ENCODE measurements at regions not wholly inside any gene's neighbourhood (a gene's known extent, or its start where the extent isn't known, plus 50 kb on each side); places are given as distances from the start of the nearest gene placed in this dataset.
"Not testable (repeated sequence)": the region's sequence is repeated elsewhere in the genome, so short reads cannot be mapped to it uniquely, and the experiment has no call there.

- Histone ChIP-seq H3K4me1 (ENCODE audit: insufficient read depth) (no peaks in the 10 kb centered on the region), H3K27ac (ENCODE audit: low read depth) (no peak overlapping the region), H3K36me3 (ENCODE audit: insufficient read depth) (no peaks in the 10 kb centered on the region), H3K4me3 (ENCODE audit: low read depth, low read length) (no peak overlapping the region)
- 78% methylated on average over 4 of the region's 4 CpGs for WGBS
- DNase-seq (ENCODE audit: extremely low spot score) = no peak
Observed at GRCh38 chr5:157963761-157964160, 104.8 kb upstream of the CLINT1 start.

- Histone ChIP-seq H3K4me3 (ENCODE audit: low read depth, low read length) (no peak overlapping the region), H3K36me3 (ENCODE audit: insufficient read depth) (no peaks in the 10 kb centered on the region), H3K4me1 (ENCODE audit: insufficient read depth) (no peaks in the 10 kb centered on the region), H3K27ac (ENCODE audit: low read depth) (no peak overlapping the region)
- no peak for DNase-seq (ENCODE audit: extremely low spot score)
- WGBS = 97% methylated on average over 2 of the region's 2 CpGs
Observed at GRCh38 chr5:157963244-157963643, 104.3 kb upstream of the CLINT1 start.

- not testable (repeated sequence) for H3K4me1 ChIP-seq (ENCODE audit: insufficient read depth); DNase-seq (ENCODE audit: extremely low spot score); H3K4me3 ChIP-seq (ENCODE audit: low read depth, low read length); H3K27ac ChIP-seq (ENCODE audit: low read depth); H3K36me3 ChIP-seq (ENCODE audit: insufficient read depth)
- WGBS = 90% methylated on average over 8 of the region's 8 CpGs
Observed at GRCh38 chr5:157962686-157963085, 103.7 kb upstream of the CLINT1 start.

- H3K27ac ChIP-seq (ENCODE audit: low read depth) = no peak overlapping the region
- H3K4me3 ChIP-seq (ENCODE audit: low read depth, low read length) = no peak overlapping the region
- 19% methylated on average over 6 of the region's 6 CpGs for WGBS
- DNase-seq (ENCODE audit: extremely low spot score) = peak; percentile 33
- no peaks in the 10 kb centered on the region for H3K36me3 ChIP-seq (ENCODE audit: insufficient read depth)
- H3K4me1 ChIP-seq (ENCODE audit: insufficient read depth) = no peaks in the 10 kb centered on the region
Observed at GRCh38 chr5:157961896-157962590, 103.1 kb upstream of the CLINT1 start.

- WGBS = 72% methylated on average over 9 of the region's 9 CpGs
- no peaks in the 10 kb centered on the region for H3K36me3 ChIP-seq (ENCODE audit: insufficient read depth)
- H3K4me1 ChIP-seq (ENCODE audit: insufficient read depth) = no peaks in the 10 kb centered on the region
- DNase-seq (ENCODE audit: extremely low spot score) = no peak
- no peak overlapping the region for H3K4me3 ChIP-seq (ENCODE audit: low read depth, low read length)
- no peak overlapping the region for H3K27ac ChIP-seq (ENCODE audit: low read depth)
Observed at GRCh38 chr5:157961176-157961575, 102.2 kb upstream of the CLINT1 start.

- H3K27ac ChIP-seq (ENCODE audit: low read depth) = no peak overlapping the region
- H3K4me3 ChIP-seq (ENCODE audit: low read depth, low read length) = no peak overlapping the region
- H3K36me3 ChIP-seq (ENCODE audit: insufficient read depth) = no peaks in the 10 kb centered on the region
- no peak for DNase-seq (ENCODE audit: extremely low spot score)
- H3K4me1 ChIP-seq (ENCODE audit: insufficient read depth) = no peaks in the 10 kb centered on the region
Observed at GRCh38 chr5:157959370-157959769, 100.4 kb upstream of the CLINT1 start.

- WGBS = 45% methylated on average over 3 of the region's 3 CpGs
- H3K27ac ChIP-seq (ENCODE audit: low read depth) = no peak overlapping the region
- no peaks in the 10 kb centered on the region for H3K4me1 ChIP-seq (ENCODE audit: insufficient read depth)
- no peak for DNase-seq (ENCODE audit: extremely low spot score)
- no peak overlapping the region for H3K4me3 ChIP-seq (ENCODE audit: low read depth, low read length)
- no peaks in the 10 kb centered on the region for H3K36me3 ChIP-seq (ENCODE audit: insufficient read depth)
Observed at GRCh38 chr5:157956271-157956885, 97.4 kb upstream of the CLINT1 start.

GRCh38 chr5:157955541-157956172 is 96.7 kb upstream of the CLINT1 start:
- no peak for DNase-seq (ENCODE audit: extremely low spot score)
- Histone ChIP-seq H3K27ac (ENCODE audit: low read depth) (no peak overlapping the region), H3K4me1 (ENCODE audit: insufficient read depth) (no peaks in the 10 kb centered on the region), H3K36me3 (ENCODE audit: insufficient read depth) (no peaks in the 10 kb centered on the region), H3K4me3 (ENCODE audit: low read depth, low read length) (no peak overlapping the region)
- WGBS = 91% methylated on average over 6 of the region's 6 CpGs

- DNase-seq (ENCODE audit: extremely low spot score) = no peak
- Histone ChIP-seq H3K27ac (ENCODE audit: low read depth) (no peak overlapping the region), H3K4me1 (ENCODE audit: insufficient read depth) (no peaks in the 10 kb centered on the region), H3K4me3 (ENCODE audit: low read depth, low read length) (no peak overlapping the region), H3K36me3 (ENCODE audit: insufficient read depth) (no peaks in the 10 kb centered on the region)
- WGBS = 78% methylated on average over 1 of the region's 1 CpG
Observed at GRCh38 chr5:157952374-157952685, 93.4 kb upstream of the CLINT1 start.

- no peak for DNase-seq (ENCODE audit: extremely low spot score)
- WGBS = 55% methylated on average over 4 of the region's 4 CpGs
- no peaks in the 10 kb centered on the region for H3K36me3 ChIP-seq (ENCODE audit: insufficient read depth)
- no peak overlapping the region for H3K4me3 ChIP-seq (ENCODE audit: low read depth, low read length)
- no peak overlapping the region for H3K27ac ChIP-seq (ENCODE audit: low read depth)
- no peaks in the 10 kb centered on the region for H3K4me1 ChIP-seq (ENCODE audit: insufficient read depth)
Observed at GRCh38 chr5:157951673-157952373, 92.9 kb upstream of the CLINT1 start.

GRCh38 chr5:157949520-157949919 is 90.6 kb upstream of the CLINT1 start:
- no peak for DNase-seq (ENCODE audit: extremely low spot score)
- Histone ChIP-seq H3K4me3 (ENCODE audit: low read depth, low read length) (no peak overlapping the region), H3K4me1 (ENCODE audit: insufficient read depth) (no peaks in the 10 kb centered on the region), H3K27ac (ENCODE audit: low read depth) (no peak overlapping the region), H3K36me3 (ENCODE audit: insufficient read depth) (no peaks in the 10 kb centered on the region)
- whole genome bisulfite sequencing = 98% methylated on average over 1 of the region's 1 CpG

GRCh38 chr5:157948738-157949410 is 89.9 kb upstream of the CLINT1 start:
- Histone ChIP-seq H3K27ac (ENCODE audit: low read depth) (no peak overlapping the region), H3K4me3 (ENCODE audit: low read depth, low read length) (no peak overlapping the region), H3K36me3 (ENCODE audit: insufficient read depth) (no peaks in the 10 kb centered on the region), H3K4me1 (ENCODE audit: insufficient read depth) (no peaks in the 10 kb centered on the region)
- DNase-seq (ENCODE audit: extremely low spot score) = peak; percentile 86
- WGBS = 10% methylated on average over 11 of the region's 11 CpGs

GRCh38 chr5:157947156-157947555 is 88.2 kb upstream of the CLINT1 start:
- H3K4me1 ChIP-seq (ENCODE audit: insufficient read depth) = no peaks in the 10 kb centered on the region
- H3K36me3 ChIP-seq (ENCODE audit: insufficient read depth) = no peaks in the 10 kb centered on the region
- no peak for DNase-seq (ENCODE audit: extremely low spot score)
- WGBS = 69% methylated on average over 7 of the region's 7 CpGs
- no peak overlapping the region for H3K27ac ChIP-seq (ENCODE audit: low read depth)
- H3K4me3 ChIP-seq (ENCODE audit: low read depth, low read length) = no peak overlapping the region
